SK-N-SH (cell line): ENCODE measurements at regions not wholly inside any gene's neighbourhood (a gene's known extent, or its start where the extent isn't known, plus 50 kb on each side); places are given as distances from the start of the nearest gene placed in this dataset.

Experiments used
- CTCF ChIA-PET: fragments of 300-600, 350-600 bp; formaldehyde crosslinking; extraction: SDS; loops from one replicate; lab custom pipeline; 2021; lab: Yijun Ruan, JAX
- POLR2A ChIA-PET: fragments of 350-600 bp; sonication (Branson Sonifier 250); formaldehyde crosslinking; extraction: SDS; loops from one replicate; lab custom pipeline; 2020; ENCODE audit warnings: antibody characterized with exemption, inconsistent platforms; lab: Yijun Ruan, JAX
- DNase-seq: peaks from one replicate; pipeline ENCODE4 v3.0.0; 2012
- H2AFZ ChIP-seq: fragments of 200-600 bp; sonication (generic); 2 replicates; pipeline ENCODE4 v1.8.1; 2016; ENCODE audit warnings: antibody characterized with exemption, mild to moderate bottlenecking, low read depth
- H3F3A ChIP-seq: fragments of 200-600 bp; sonication (generic); replicated peaks from 2 replicates; pipeline ENCODE3; 2016; ENCODE audit warnings: antibody characterized with exemption, mild to moderate bottlenecking; ENCODE audit not compliant: insufficient read depth
- H3K27ac ChIP-seq, 2 experiments: fragments of 200-500 bp in 1 of 2; fragments of 200-600 bp in 1 of 2; sonication (Bioruptor generic) in 1 of 2; sonication (generic), shearing (Covaris generic) in 1 of 2; 2 replicates each; pipeline versions ENCODE4 v1.5.1 to v1.6.1; 2014 to 2016; ENCODE audit warnings: low read depth in 2 of 2, inconsistent platforms in 1 of 2, low read length in 1 of 2, mild to moderate bottlenecking in 1 of 2, mixed read lengths in 1 of 2
- H3K27me3 ChIP-seq: fragments of 200-600 bp; sonication (generic), shearing (Covaris generic); 2 replicates; pipeline ENCODE4 v1.6.1; 2016; ENCODE audit warnings: mixed run types; ENCODE audit not compliant: insufficient read depth
- H3K36me3 ChIP-seq, 2 experiments: fragments of 200-500 bp in 1 of 2; fragments of 200-600 bp in 1 of 2; sonication (Bioruptor generic) in 1 of 2; sonication (generic) in 1 of 2; replicated peaks in 1 of 2; 2 replicates each; pipeline versions ENCODE3 to v1.5.1; 2014 to 2016; ENCODE audit warnings: low read length in 1 of 2, mild to moderate bottlenecking in 1 of 2; ENCODE audit not compliant: insufficient read depth in 2 of 2, control insufficient read depth in 1 of 2
- H3K4me1 ChIP-seq, 2 experiments: fragments of 200-500 bp in 1 of 2; fragments of 200-600 bp in 1 of 2; sonication (Bioruptor generic) in 1 of 2; sonication (generic), shearing (Covaris generic) in 1 of 2; 2 replicates each; pipeline versions ENCODE4 v1.5.1 to v1.6.1; 2014 to 2016; ENCODE audit warnings: low read depth in 1 of 2, low read length in 1 of 2, mixed run types in 1 of 2; ENCODE audit not compliant: insufficient read depth in 2 of 2, control insufficient read depth in 1 of 2
- H3K4me2 ChIP-seq: fragments of 200-600 bp; sonication (generic), shearing (Covaris generic); 2 replicates; pipeline ENCODE4 v1.6.1; 2017; ENCODE audit warnings: mixed run types
- H3K4me3 ChIP-seq, 2 experiments: fragments of 200-500 bp in 1 of 2; fragments of 200-600 bp in 1 of 2; sonication (Bioruptor generic) in 1 of 2; sonication (generic), shearing (Covaris generic) in 1 of 2; 2 replicates each; pipeline versions ENCODE4 v1.5.1 to v1.8.1; 2014 to 2016; ENCODE audit warnings: low read depth in 2 of 2, inconsistent platforms in 1 of 2, low read length in 1 of 2, mild to moderate bottlenecking in 1 of 2, mixed read lengths in 1 of 2, moderate library complexity in 1 of 2
- H3K79me2 ChIP-seq: fragments of 200-600 bp; sonication (generic); 2 replicates; pipeline ENCODE4 v1.8.1; 2017; ENCODE audit warnings: mild to moderate bottlenecking; ENCODE audit not compliant: insufficient read depth
- H3K9ac ChIP-seq: fragments of 200-600 bp; sonication (generic); 2 replicates; pipeline ENCODE4 v1.6.1; 2017; ENCODE audit warnings: mixed run types
- H3K9me2 ChIP-seq: fragments of 200-600 bp; sonication (generic); 2 replicates; pipeline ENCODE4 v1.6.1; 2017; ENCODE audit warnings: mixed run types
- H3K9me3 ChIP-seq: fragments of 200-600 bp; sonication (generic); 2 replicates; pipeline ENCODE4 v1.6.1; 2017; ENCODE audit warnings: mixed run types, mild to moderate bottlenecking, moderate library complexity
- H4K20me1 ChIP-seq: fragments of 200-600 bp; sonication (generic); 2 replicates; pipeline ENCODE4 v1.6.1; 2017; ENCODE audit warnings: mild to moderate bottlenecking, mixed run types; ENCODE audit not compliant: insufficient read depth
- ELF1 ChIP-seq: IDR thresholded peaks from 2 replicates; pipeline ENCODE4 v1.4.0; 2012
- EP300 ChIP-seq, 2 experiments: IDR thresholded peaks; 2 replicates each; pipeline versions ENCODE4 v1.4.0 to v1.6.1; 2012; ENCODE audit warnings: borderline replicate concordance in 1 of 2, low read depth in 1 of 2, low read length in 1 of 2
- FOXJ3 ChIP-seq: sonication (generic); formaldehyde crosslinking; IDR thresholded peaks from 2 replicates; pipeline ENCODE4 v1.5.1; 2020; ENCODE audit warnings: mild to moderate bottlenecking, missing genetic modification reagents
- GABPA ChIP-seq: IDR thresholded peaks from 2 replicates; pipeline ENCODE4 v1.4.0; 2012; ENCODE audit warnings: low read depth, mild to moderate bottlenecking
- MEF2A ChIP-seq: IDR thresholded peaks from 2 replicates; pipeline ENCODE4 v1.4.0; 2012; ENCODE audit warnings: low read depth, borderline replicate concordance
- NFIC ChIP-seq: IDR thresholded peaks from 2 replicates; pipeline ENCODE4 v1.4.0; 2012; ENCODE audit warnings: borderline replicate concordance
- NRF1 ChIP-seq: IDR thresholded peaks from 2 replicates; pipeline ENCODE4 v1.6.1; 2012; ENCODE audit warnings: low read depth, mild to moderate bottlenecking, low read length
- RXRA ChIP-seq: IDR thresholded peaks from 2 replicates; pipeline ENCODE4 v1.4.0; 2012; ENCODE audit warnings: low read depth, mild to moderate bottlenecking, borderline replicate concordance
- SIN3A ChIP-seq: IDR thresholded peaks from 2 replicates; pipeline ENCODE4 v1.6.1; 2012; ENCODE audit warnings: low read depth, mild to moderate bottlenecking, low read length, moderate library complexity, borderline replicate concordance
- TAF1 ChIP-seq: IDR thresholded peaks from 2 replicates; pipeline ENCODE4 v1.6.1; 2012; ENCODE audit warnings: low read depth, mild to moderate bottlenecking, low read length, moderate library complexity, borderline replicate concordance
- TCF12 ChIP-seq: IDR thresholded peaks from 2 replicates; pipeline ENCODE4 v1.4.0; 2012
- USF1 ChIP-seq: IDR thresholded peaks from 2 replicates; pipeline ENCODE4 v1.4.0; 2012; ENCODE audit warnings: low read depth, borderline replicate concordance
- YY1 ChIP-seq: IDR thresholded peaks from 2 replicates; pipeline ENCODE4 v1.4.0; 2012; ENCODE audit warnings: low read depth, mild to moderate bottlenecking
- WGBS: methylation state at CpG from one replicate; pipeline ENCODE4 v1.1.6; 2017; ENCODE audit warnings: low lambda C conversion rate; 5-methylcytosine and 5-hydroxymethylcytosine counted together
- TF ChIP-seq, protein P1 (sequence below): IDR thresholded peaks from 2 replicates; pipeline ENCODE4 v1.6.1; 2012; ENCODE audit warnings: mild to moderate bottlenecking, low read depth, low read length, moderate library complexity
- TF ChIP-seq, protein P2 (sequence below): IDR thresholded peaks from 2 replicates; pipeline ENCODE4 v1.4.0; 2012; ENCODE audit warnings: low read depth, borderline replicate concordance
- TF ChIP-seq, protein P3 (sequence below): IDR thresholded peaks from 2 replicates; pipeline ENCODE4; 2012
- TF ChIP-seq, protein P4 (sequence below): IDR thresholded peaks from 2 replicates; pipeline ENCODE4 v1.4.0; 2012; ENCODE audit warnings: low read depth

GRCh38 chr4:138298866-138299265 lies 56.7 kb upstream of the SLC7A11 start:
- Histone ChIP-seq H3K27ac (no peak overlapping the region), H4K20me1 (no peaks in the 10 kb centered on the region), H3K4me1 (no peaks in the 10 kb centered on the region), H3F3A (no peaks in the 10 kb centered on the region), H2AFZ (no peak overlapping the region), H3K36me3 (no peaks in the 10 kb centered on the region), H3K27me3 (no peaks in the 10 kb centered on the region), H3K4me2 (no peak overlapping the region), H3K9me2 (no peaks in the 10 kb centered on the region), H3K9ac (no peak overlapping the region), H3K9me3 (no peaks in the 10 kb centered on the region), H3K4me3 (no peak overlapping the region), H3K79me2 (no peaks in the 10 kb centered on the region)
- POLR2A ChIA-PET: no interaction called here
- CTCF ChIA-PET: interaction anchor here (0.7 kb wide), 1 partner anchor 28 kb away, joined by 3 read pairs; no protein-coding TSS in a partner anchor
- no peak for DNase-seq
- no peak for TF ChIP-seq USF1
- no peak for TF ChIP-seq GABPA
- TF ChIP-seq TAF1: no peak
- TF ChIP-seq, protein P1, sequence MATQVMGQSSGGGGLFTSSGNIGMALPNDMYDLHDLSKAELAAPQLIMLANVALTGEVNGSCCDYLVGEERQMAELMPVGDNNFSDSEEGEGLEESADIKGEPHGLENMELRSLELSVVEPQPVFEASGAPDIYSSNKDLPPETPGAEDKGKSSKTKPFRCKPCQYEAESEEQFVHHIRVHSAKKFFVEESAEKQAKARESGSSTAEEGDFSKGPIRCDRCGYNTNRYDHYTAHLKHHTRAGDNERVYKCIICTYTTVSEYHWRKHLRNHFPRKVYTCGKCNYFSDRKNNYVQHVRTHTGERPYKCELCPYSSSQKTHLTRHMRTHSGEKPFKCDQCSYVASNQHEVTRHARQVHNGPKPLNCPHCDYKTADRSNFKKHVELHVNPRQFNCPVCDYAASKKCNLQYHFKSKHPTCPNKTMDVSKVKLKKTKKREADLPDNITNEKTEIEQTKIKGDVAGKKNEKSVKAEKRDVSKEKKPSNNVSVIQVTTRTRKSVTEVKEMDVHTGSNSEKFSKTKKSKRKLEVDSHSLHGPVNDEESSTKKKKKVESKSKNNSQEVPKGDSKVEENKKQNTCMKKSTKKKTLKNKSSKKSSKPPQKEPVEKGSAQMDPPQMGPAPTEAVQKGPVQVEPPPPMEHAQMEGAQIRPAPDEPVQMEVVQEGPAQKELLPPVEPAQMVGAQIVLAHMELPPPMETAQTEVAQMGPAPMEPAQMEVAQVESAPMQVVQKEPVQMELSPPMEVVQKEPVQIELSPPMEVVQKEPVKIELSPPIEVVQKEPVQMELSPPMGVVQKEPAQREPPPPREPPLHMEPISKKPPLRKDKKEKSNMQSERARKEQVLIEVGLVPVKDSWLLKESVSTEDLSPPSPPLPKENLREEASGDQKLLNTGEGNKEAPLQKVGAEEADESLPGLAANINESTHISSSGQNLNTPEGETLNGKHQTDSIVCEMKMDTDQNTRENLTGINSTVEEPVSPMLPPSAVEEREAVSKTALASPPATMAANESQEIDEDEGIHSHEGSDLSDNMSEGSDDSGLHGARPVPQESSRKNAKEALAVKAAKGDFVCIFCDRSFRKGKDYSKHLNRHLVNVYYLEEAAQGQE: no peak
- TF ChIP-seq NFIC: no peak
- no peak for TF ChIP-seq FOXJ3
- no peak for TF ChIP-seq ELF1
- no peak for TF ChIP-seq TCF12
- TF ChIP-seq, protein P2, sequence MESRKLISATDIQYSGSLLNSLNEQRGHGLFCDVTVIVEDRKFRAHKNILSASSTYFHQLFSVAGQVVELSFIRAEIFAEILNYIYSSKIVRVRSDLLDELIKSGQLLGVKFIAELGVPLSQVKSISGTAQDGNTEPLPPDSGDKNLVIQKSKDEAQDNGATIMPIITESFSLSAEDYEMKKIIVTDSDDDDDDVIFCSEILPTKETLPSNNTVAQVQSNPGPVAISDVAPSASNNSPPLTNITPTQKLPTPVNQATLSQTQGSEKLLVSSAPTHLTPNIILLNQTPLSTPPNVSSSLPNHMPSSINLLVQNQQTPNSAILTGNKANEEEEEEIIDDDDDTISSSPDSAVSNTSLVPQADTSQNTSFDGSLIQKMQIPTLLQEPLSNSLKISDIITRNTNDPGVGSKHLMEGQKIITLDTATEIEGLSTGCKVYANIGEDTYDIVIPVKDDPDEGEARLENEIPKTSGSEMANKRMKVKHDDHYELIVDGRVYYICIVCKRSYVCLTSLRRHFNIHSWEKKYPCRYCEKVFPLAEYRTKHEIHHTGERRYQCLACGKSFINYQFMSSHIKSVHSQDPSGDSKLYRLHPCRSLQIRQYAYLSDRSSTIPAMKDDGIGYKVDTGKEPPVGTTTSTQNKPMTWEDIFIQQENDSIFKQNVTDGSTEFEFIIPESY: no peak
- no peak for TF ChIP-seq RXRA
- TF ChIP-seq EP300 (IDR thresholded peaks at IDR 0.05; ENCODE audit: borderline replicate concordance in 1 of 2, low read depth in 1 of 2, low read length in 1 of 2): no peak
- TF ChIP-seq, protein P3, sequence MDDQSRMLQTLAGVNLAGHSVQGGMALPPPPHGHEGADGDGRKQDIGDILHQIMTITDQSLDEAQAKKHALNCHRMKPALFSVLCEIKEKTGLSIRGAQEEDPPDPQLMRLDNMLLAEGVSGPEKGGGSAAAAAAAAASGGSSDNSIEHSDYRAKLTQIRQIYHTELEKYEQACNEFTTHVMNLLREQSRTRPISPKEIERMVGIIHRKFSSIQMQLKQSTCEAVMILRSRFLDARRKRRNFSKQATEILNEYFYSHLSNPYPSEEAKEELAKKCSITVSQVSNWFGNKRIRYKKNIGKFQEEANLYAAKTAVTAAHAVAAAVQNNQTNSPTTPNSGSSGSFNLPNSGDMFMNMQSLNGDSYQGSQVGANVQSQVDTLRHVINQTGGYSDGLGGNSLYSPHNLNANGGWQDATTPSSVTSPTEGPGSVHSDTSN: no peak
- TF ChIP-seq, protein P4, sequence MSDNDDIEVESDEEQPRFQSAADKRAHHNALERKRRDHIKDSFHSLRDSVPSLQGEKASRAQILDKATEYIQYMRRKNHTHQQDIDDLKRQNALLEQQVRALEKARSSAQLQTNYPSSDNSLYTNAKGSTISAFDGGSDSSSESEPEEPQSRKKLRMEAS: no peak
- TF ChIP-seq YY1: no peak
- TF ChIP-seq NRF1: no peak
- TF ChIP-seq MEF2A: no peak
- no peak for TF ChIP-seq SIN3A
- WGBS: 50% methylated on average over 1 of the region's 1 CpG
